ENCODE measurements at regions not wholly inside any gene's neighbourhood (a gene's known extent, or its start where the extent isn't known, plus 50 kb on each side); places are given as distances from the start of the nearest gene placed in this dataset.
"Not testable (repeated sequence)": the region's sequence is repeated elsewhere in the genome, so short reads cannot be mapped to it uniquely, and the experiment has no call there.

DNA sequence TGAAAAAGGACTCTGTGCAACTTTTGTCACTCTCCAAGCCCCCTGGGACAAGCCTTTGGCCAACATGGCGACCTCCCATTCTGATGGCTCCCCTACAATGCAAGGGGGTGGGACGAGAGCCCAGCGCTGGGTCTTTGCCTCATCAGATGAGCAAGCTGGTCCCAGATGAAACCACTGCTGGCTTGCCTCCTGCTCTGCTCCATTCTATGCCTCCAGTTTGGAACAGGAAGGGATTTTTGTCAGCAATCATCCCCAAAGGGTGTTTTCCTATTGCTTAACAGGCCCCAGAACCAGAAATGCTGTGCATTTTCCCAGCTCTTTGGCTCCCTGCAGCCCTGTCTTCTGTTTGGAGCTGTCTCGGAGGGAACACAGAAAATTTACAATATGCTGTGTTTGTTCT, 412.7 kb downstream of the MAFB start:
- H3K27ac ChIP-seq: no peak overlapping the region

GRCh38 chr20:40275738-40276137, 413.3 kb downstream of the MAFB start:
- intact Hi-C loops (cut with DNase I; ENCODE audit: low total_unique reads): no loop called here
- Histone ChIP-seq H3K4me3 (no peak overlapping the region), H3K36me3 (no peaks in the 10 kb centered on the region), H3K27ac (no peak overlapping the region), H3K4me1 (peaks cover 0 to 9% (median 0%) of the 10 kb centered on the region in 4 donors), H3K9me3 (no peaks in the 10 kb centered on the region), H3K27me3 (no peaks in the 10 kb centered on the region)
- DNase-seq: peak in 1 of 2 donors; percentile 16
- WGBS, 5 donors: 68 to 80% (median 73%) methylated on average over 10 of the region's 10 CpGs
- no peak for TF ChIP-seq POLR2A (IDR thresholded peaks at IDR 0.05)
- no peak for TF ChIP-seq POLR2AphosphoS5 (IDR thresholded peaks at IDR 0.05)
- no peak for TF ChIP-seq EP300 (IDR thresholded peaks at IDR 0.05)
- no peak for TF ChIP-seq CTCF (IDR thresholded peaks at IDR 0.05)

More for the DNA sequence above, 412.7 kb downstream of the MAFB start:
- DNase-seq: peak in 1 of 2 donors; percentile 31
- 62 to 85% (median 74%) methylated on average over 4 of the region's 4 CpGs for WGBS, 5 donors
- H3K9me3 ChIP-seq: no peaks in the 10 kb centered on the region
- TF ChIP-seq POLR2AphosphoS5 (IDR thresholded peaks at IDR 0.05) (no peak), EP300 (IDR thresholded peaks at IDR 0.05) (no peak), CTCF (IDR thresholded peaks at IDR 0.05) (no peak), POLR2A (IDR thresholded peaks at IDR 0.05) (no peak)
- no peak overlapping the region for H3K4me3 ChIP-seq
- H3K4me1 ChIP-seq: peaks cover 0 to 9% (median 0%) of the 10 kb centered on the region in 4 donors
- H3K36me3 ChIP-seq: no peaks in the 10 kb centered on the region
- no peaks in the 10 kb centered on the region for H3K27me3 ChIP-seq
- intact Hi-C loops (cut with DNase I; ENCODE audit: low total_unique reads): no loop called here

DNA sequence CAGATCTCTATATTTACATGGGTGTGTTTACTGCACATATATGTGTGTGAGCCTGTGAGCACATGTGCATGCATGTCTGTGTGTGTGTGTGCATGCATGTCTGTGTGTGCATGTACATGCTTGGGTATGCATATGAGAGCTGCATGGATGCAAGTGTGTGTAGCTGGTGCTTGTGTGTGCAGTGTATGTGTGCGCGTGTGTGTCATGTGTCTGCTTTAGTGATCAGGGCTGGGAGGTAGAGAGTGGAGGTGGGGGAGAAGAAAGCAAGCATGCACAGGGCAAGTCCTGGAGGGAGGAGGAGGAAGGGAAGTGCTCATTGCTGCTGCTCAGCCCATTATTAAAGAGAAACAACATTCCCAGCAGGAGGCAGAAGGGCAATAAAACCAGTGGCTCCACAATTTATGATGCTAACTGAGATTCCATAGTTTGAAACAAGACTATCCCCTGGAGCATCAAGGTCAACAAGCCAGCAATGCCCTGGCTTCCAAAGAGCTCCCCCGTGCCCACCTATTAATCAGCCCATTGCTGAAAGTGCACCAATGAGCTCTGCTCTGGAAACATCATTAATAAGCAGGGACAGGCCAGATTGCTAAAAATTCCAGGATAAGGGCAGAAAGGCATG, 414.0 kb downstream of the MAFB start:
- H3K27ac ChIP-seq: no peak overlapping the region
- no peak for DNase-seq
- peaks cover 0 to 9% (median 0%) of the 10 kb centered on the region in 4 donors for H3K4me1 ChIP-seq
- no peak overlapping the region for H3K4me3 ChIP-seq
- no peak for TF ChIP-seq CTCF (IDR thresholded peaks at IDR 0.05)
- TF ChIP-seq POLR2A (IDR thresholded peaks at IDR 0.05): no peak
- TF ChIP-seq EP300 (IDR thresholded peaks at IDR 0.05): no peak
- no peak for TF ChIP-seq POLR2AphosphoS5 (IDR thresholded peaks at IDR 0.05)
- WGBS, 5 donors: 78 to 84% (median 81%) methylated on average over 3 of the region's 3 CpGs
- no peaks in the 10 kb centered on the region for H3K36me3 ChIP-seq
- intact Hi-C loops (cut with DNase I; ENCODE audit: low total_unique reads): no loop called here
- no peaks in the 10 kb centered on the region for H3K9me3 ChIP-seq
- no peaks in the 10 kb centered on the region for H3K27me3 ChIP-seq

DNA sequence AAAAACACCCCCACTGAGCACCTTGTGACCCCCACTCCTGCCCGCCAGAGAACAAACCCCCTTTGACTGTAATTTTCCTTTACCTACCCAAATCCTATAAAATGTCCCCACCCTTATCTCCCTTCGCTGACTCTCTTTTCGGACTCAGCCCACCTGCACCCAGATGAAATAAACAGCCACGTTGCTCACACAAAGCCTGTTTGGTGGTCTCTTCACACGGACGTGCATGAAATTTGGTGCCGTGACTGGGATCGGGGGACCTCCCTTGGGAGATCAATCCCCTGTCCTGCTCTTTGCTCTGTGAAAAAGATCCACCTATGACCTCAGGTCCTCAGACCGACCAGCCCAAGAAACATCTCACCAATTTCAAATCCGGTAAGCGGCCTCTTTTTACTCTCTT, 419.8 kb downstream of the MAFB start:
- not testable (repeated sequence) for DNase-seq
- 81 to 91% (median 85%) methylated on average over 8 to 11 of the region's 11 CpGs for WGBS, 5 donors
- intact Hi-C loops (cut with DNase I; ENCODE audit: low total_unique reads): loop anchor here (10.0 kb wide), 1 partner anchor 416 kb away; the partner anchor contains the start of gene MAFB

More for the DNA sequence above, 419.8 kb downstream of the MAFB start:
- not testable (repeated sequence) for H3K36me3 ChIP-seq, H3K4me3 ChIP-seq, H3K4me1 ChIP-seq, H3K9me3 ChIP-seq, H3K27ac ChIP-seq, H3K27me3 ChIP-seq

All from stomach (tissue), 8 donors.